ENCODE measurements at regions not wholly inside any gene's neighbourhood (a gene's known extent, or its start where the extent isn't known, plus 50 kb on each side); places are given as distances from the start of the nearest gene placed in this dataset.

DNA sequence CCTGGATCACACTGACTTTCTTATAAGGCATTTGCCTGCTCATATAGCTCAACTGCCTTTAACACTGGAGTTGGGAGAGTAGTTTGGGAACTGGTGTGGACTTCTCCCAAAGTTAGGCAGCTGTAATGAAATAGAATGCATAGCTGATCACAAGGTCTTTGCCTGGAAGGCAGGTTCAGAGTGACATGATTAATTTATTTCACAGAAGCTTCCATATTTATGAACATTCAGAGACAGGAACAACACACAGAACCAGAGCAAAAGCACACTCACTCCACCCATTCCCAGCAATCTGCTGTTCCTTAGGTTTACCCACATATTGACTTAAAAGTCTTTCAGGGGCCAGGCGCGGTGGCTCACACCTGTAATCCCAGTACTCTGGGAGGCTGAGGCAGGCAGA is 234.2 kb downstream of the REEP3 start:
- H3K4me3 ChIP-seq (ENCODE audit: low read depth, low read length) = no peak overlapping the region
- H3K27ac ChIP-seq = no peak overlapping the region
- DNase-seq = no peak
- TF ChIP-seq, protein P1, sequence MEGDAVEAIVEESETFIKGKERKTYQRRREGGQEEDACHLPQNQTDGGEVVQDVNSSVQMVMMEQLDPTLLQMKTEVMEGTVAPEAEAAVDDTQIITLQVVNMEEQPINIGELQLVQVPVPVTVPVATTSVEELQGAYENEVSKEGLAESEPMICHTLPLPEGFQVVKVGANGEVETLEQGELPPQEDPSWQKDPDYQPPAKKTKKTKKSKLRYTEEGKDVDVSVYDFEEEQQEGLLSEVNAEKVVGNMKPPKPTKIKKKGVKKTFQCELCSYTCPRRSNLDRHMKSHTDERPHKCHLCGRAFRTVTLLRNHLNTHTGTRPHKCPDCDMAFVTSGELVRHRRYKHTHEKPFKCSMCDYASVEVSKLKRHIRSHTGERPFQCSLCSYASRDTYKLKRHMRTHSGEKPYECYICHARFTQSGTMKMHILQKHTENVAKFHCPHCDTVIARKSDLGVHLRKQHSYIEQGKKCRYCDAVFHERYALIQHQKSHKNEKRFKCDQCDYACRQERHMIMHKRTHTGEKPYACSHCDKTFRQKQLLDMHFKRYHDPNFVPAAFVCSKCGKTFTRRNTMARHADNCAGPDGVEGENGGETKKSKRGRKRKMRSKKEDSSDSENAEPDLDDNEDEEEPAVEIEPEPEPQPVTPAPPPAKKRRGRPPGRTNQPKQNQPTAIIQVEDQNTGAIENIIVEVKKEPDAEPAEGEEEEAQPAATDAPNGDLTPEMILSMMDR (IDR thresholded peaks at IDR 0.05; ENCODE audit: low read depth, low read length) = no peak
- no peaks in the 10 kb centered on the region for H3K27me3 ChIP-seq (ENCODE audit: insufficient read depth, low read depth, severe bottlenecking)
- H3K9me3 ChIP-seq (ENCODE audit: severe bottlenecking) = no peaks in the 10 kb centered on the region
- no peaks in the 10 kb centered on the region for H3K36me3 ChIP-seq

DNA sequence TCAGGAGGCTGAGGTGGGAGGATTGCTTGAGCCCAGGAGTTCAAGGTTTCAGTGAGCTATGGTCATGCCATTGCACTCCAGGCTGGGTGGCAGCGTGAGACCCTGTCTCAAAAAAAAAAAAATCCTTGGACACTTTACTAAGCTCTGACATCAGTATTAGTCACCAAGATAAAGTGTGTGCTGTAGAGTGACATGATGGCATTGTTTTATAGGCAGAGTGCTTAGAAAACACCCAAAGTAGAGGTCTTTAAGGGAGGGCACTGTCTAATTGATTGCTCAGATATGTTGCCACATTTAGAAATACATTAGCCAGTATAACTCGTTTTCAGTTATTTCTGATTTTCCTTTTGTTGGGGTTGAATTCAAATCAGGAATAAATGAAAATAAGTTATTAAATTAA is 235.9 kb downstream of the REEP3 start:
- Histone ChIP-seq H3K36me3 (no peaks in the 10 kb centered on the region), H3K4me3 (ENCODE audit: low read depth, low read length) (no peak overlapping the region), H3K27me3 (ENCODE audit: insufficient read depth, low read depth, severe bottlenecking) (peaks cover 5% of the 10 kb centered on the region), H3K27ac (no peak overlapping the region), H3K9me3 (ENCODE audit: severe bottlenecking) (no peaks in the 10 kb centered on the region)
- TF ChIP-seq, protein P1 (IDR thresholded peaks at IDR 0.05; ENCODE audit: low read depth, low read length) = no peak
- no peak for DNase-seq

DNA sequence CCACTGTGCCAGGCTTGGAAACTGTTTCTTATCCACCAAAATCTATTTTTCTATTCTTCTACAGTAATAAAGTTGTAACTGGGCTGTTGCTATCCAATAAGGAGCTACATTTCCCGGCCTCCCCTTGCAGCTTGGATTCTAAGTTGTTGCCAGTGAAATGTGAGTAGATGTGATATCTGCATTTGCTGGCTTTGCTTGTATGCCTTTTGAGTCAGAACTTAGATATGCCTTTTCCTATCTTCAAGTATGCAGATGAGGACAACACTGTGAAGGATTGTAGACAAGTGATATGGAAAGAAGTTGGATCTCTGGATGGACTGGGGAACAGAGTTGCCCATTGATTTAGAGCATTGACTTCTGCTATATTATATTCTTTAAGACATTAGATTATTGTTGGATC is 236.9 kb downstream of the REEP3 start:
- TF ChIP-seq, protein P1 (IDR thresholded peaks at IDR 0.05; ENCODE audit: low read depth, low read length) = no peak
- Histone ChIP-seq H3K27me3 (ENCODE audit: insufficient read depth, low read depth, severe bottlenecking) (peaks cover 5% of the 10 kb centered on the region), H3K36me3 (no peaks in the 10 kb centered on the region), H3K4me3 (ENCODE audit: low read depth, low read length) (no peak overlapping the region), H3K27ac (no peak overlapping the region), H3K9me3 (ENCODE audit: severe bottlenecking) (no peaks in the 10 kb centered on the region)
- DNase-seq = no peak

DNA sequence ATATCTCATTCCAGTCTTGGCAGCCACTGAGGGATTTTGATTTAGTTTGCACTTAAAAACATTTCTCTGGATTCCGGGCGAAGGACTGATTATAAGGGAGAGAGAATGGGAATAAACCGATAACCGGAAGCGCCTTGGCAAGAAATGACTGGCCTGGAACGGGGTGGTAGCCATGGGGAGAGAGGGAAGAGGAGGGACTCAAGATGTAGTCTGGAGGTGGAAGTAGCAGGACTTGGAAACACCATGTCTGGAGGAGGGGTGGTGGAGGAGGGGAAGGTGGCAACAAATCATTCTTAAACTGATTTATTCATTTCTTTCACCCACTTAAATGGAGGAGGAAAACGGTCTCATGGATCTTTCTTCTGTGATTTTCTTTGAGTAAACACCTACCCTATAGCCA is 238.1 kb downstream of the REEP3 start:
- TF ChIP-seq, protein P1 (IDR thresholded peaks at IDR 0.05; ENCODE audit: low read depth, low read length) = no peak
- peaks cover 5% of the 10 kb centered on the region for H3K27me3 ChIP-seq (ENCODE audit: insufficient read depth, low read depth, severe bottlenecking)
- no peaks in the 10 kb centered on the region for H3K36me3 ChIP-seq

DNA sequence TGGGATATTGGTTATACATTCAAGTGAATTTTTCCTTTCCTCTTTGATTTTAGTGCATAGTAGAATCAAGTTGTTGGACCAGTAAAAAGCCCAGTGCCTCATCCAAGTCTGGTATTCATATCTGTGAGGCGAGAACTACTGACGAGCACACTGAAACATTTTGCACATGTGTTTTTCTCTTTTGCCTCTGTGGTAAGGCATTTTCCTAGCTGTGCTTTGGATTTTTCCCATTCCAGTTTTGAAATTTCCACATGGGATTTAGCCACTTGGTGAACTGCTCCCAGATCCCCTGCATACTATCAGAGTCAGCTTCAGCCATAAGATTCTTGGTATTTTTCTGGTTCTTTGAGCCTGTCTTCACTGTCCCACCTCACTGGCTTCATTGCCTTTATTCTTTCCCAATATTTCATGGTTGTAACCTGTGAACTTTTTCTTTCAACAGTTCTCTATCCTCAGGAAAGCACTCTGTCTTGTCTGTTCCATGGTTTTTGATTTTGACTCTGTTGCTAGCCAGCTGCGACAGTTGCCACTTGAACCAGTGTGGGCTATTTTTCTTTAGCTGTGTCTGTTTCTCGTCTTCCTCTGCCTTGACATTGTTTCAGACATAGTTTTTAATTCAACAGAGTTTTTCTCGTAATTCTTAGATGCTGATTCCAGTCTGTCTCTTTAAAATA is 239.0 kb downstream of the REEP3 start:
- DNase-seq = no peak
- Histone ChIP-seq H3K36me3 (no peaks in the 10 kb centered on the region), H3K27me3 (ENCODE audit: insufficient read depth, low read depth, severe bottlenecking) (peaks cover 5% of the 10 kb centered on the region), H3K9me3 (ENCODE audit: severe bottlenecking) (no peaks in the 10 kb centered on the region), H3K4me3 (ENCODE audit: low read depth, low read length) (no peak overlapping the region), H3K27ac (no peak overlapping the region)
- TF ChIP-seq, protein P1 (IDR thresholded peaks at IDR 0.05; ENCODE audit: low read depth, low read length) = no peak

More for the DNA sequence above, 238.1 kb downstream of the REEP3 start:
- no peak for DNase-seq
- Histone ChIP-seq H3K9me3 (ENCODE audit: severe bottlenecking) (no peaks in the 10 kb centered on the region), H3K27ac (no peak overlapping the region), H3K4me3 (ENCODE audit: low read depth, low read length) (no peak overlapping the region)

DNA sequence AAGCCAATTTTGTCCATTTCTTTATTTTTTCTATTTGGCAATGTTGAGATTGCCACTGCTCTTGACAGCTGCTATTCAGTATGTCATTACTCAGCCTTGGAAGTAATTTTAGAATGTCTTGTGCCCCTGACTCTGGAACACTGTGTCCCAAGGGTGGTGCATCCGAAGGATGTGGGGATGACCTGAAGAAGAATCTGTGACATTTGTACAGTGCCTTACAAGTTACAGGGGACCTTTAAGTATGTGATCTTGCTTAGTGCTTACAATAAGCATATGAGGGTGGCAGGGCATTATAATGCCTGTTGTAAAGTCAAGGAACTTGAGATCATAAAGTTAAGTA is 239.5 kb downstream of the REEP3 start:
- TF ChIP-seq, protein P1 (IDR thresholded peaks at IDR 0.05; ENCODE audit: low read depth, low read length) = no peak
- peaks cover 5% of the 10 kb centered on the region for H3K27me3 ChIP-seq (ENCODE audit: insufficient read depth, low read depth, severe bottlenecking)
- H3K9me3 ChIP-seq (ENCODE audit: severe bottlenecking) = no peaks in the 10 kb centered on the region
- no peaks in the 10 kb centered on the region for H3K36me3 ChIP-seq
- DNase-seq = no peak
- no peak overlapping the region for H3K27ac ChIP-seq
- H3K4me3 ChIP-seq (ENCODE audit: low read depth, low read length) = no peak overlapping the region
